SK-N-MC (cell line): ENCODE measurements at regions not wholly inside any gene's neighbourhood (a gene's known extent, or its start where the extent isn't known, plus 50 kb on each side); places are given as distances from the start of the nearest gene placed in this dataset.

Source experiments
- EZH2 ChIP-seq: fragments of 200-600 bp; sonication (generic); IDR thresholded peaks from one replicate; pipeline ENCODE4 v1.6.1; 2017; ENCODE audit warnings: antibody characterized with exemption
- FOXP2 ChIP-seq: optimal IDR thresholded peaks from 2 replicates; pipeline ENCODE3; 2011; ENCODE audit warnings: mild to moderate bottlenecking, moderate library complexity; ENCODE audit not compliant: insufficient read depth; ENCODE audit errors: extremely low read length, control extremely low read depth
- POLR2AphosphoS5 ChIP-seq: IDR thresholded peaks from 2 replicates; pipeline ENCODE4 v1.6.1; 2012; ENCODE audit warnings: mild to moderate bottlenecking, low read depth, low read length, borderline replicate concordance

- TF ChIP-seq EZH2, result no peak
- no peak for TF ChIP-seq POLR2AphosphoS5
- TF ChIP-seq FOXP2, result no peak
These were observed 119.5 kb downstream of the PLEKHG1 start for GRCh38 chr6:150719099-150719766.
